Retinal pigment epithelial cell (primary cell): ENCODE measurements at regions not wholly inside any gene's neighbourhood (a gene's known extent, or its start where the extent isn't known, plus 50 kb on each side); places are given as distances from the start of the nearest gene placed in this dataset.

Experiments used
- DNase-seq: peaks from one replicate; pipeline ENCODE4 v3.0.0-alpha.2; 2010; ENCODE audit warnings: low read depth
- H3K4me3 ChIP-seq: 2 replicates; pipeline ENCODE4 v1.5.1; 2011; ENCODE audit warnings: mild to moderate bottlenecking, low read length, control low read depth, moderate library complexity
- CTCF ChIP-seq: conservative IDR thresholded peaks from 2 replicates; pipeline ENCODE4 v1.5.1; 2011; ENCODE audit warnings: low read depth, low read length, control low read depth, inconsistent platforms

GRCh38 chr1:87765057-87765680, 436.5 kb downstream of the LMO4 start:
- no peak overlapping the region for H3K4me3 ChIP-seq
- no peak for DNase-seq
- no peak for TF ChIP-seq CTCF

GRCh38 chr1:87765681-87766070, 437.0 kb downstream of the LMO4 start:
- TF ChIP-seq CTCF = no peak
- no peak overlapping the region for H3K4me3 ChIP-seq
- DNase-seq = no peak

GRCh38 chr1:87766737-87767136, 438.1 kb downstream of the LMO4 start:
- no peak for DNase-seq
- H3K4me3 ChIP-seq = no peak overlapping the region
- TF ChIP-seq CTCF = no peak

GRCh38 chr1:87778896-87779295, 450.2 kb downstream of the LMO4 start:
- no peak overlapping the region for H3K4me3 ChIP-seq
- no peak for TF ChIP-seq CTCF
- DNase-seq = no peak

- DNase-seq = no peak
- no peak overlapping the region for H3K4me3 ChIP-seq
- no peak for TF ChIP-seq CTCF
These were observed 452.9 kb downstream of the LMO4 start for GRCh38 chr1:87781554-87781953.

GRCh38 chr1:87783315-87783714, 454.6 kb downstream of the LMO4 start:
- TF ChIP-seq CTCF = no peak
- no peak for DNase-seq

GRCh38 chr1:87785386-87785785, 456.7 kb downstream of the LMO4 start:
- no peak for TF ChIP-seq CTCF
- H3K4me3 ChIP-seq = no peak overlapping the region
- DNase-seq = no peak

More at GRCh38 chr1:87783315-87783714, 454.6 kb downstream of the LMO4 start:
- H3K4me3 ChIP-seq = no peak overlapping the region
